DND-41 (cell line): ENCODE measurements at regions not wholly inside any gene's neighbourhood (a gene's known extent, or its start where the extent isn't known, plus 50 kb on each side); places are given as distances from the start of the nearest gene placed in this dataset.

Source experiments
- EZH2 ChIP-seq: IDR thresholded peaks from 3 replicates; pipeline ENCODE4 v1.6.1; 2012; ENCODE audit warnings: borderline replicate concordance, low read depth, mild to moderate bottlenecking, moderate library complexity, low read length, inconsistent platforms; ENCODE audit not compliant: severe bottlenecking
- TF ChIP-seq, protein P1 (sequence below): IDR thresholded peaks from 2 replicates; pipeline ENCODE4 v1.5.1; 2012; ENCODE audit warnings: borderline replicate concordance, low read length, moderate library complexity, mild to moderate bottlenecking; ENCODE audit not compliant: poor library complexity, severe bottlenecking; ENCODE audit errors: extremely low read depth

DNA sequence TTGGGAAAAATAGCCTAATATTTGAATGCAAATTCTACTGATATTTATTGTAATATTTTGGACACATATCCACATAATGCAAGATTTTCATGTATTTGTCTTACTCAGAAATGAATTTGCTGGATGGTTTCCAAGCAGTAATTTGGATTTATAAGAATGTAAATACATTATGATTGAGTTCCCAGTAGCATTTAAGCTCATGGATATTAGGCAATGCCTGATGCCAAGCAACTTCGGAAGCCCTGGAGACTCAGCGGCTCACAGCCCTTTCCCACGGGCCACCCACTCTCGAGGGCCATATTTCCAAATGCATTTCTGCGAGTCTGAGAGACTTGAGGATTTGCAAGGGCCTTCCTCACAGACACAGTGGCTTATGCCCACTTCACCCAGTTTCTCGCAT is 62.1 kb upstream of the MYOCD start:
- TF ChIP-seq, protein P1, sequence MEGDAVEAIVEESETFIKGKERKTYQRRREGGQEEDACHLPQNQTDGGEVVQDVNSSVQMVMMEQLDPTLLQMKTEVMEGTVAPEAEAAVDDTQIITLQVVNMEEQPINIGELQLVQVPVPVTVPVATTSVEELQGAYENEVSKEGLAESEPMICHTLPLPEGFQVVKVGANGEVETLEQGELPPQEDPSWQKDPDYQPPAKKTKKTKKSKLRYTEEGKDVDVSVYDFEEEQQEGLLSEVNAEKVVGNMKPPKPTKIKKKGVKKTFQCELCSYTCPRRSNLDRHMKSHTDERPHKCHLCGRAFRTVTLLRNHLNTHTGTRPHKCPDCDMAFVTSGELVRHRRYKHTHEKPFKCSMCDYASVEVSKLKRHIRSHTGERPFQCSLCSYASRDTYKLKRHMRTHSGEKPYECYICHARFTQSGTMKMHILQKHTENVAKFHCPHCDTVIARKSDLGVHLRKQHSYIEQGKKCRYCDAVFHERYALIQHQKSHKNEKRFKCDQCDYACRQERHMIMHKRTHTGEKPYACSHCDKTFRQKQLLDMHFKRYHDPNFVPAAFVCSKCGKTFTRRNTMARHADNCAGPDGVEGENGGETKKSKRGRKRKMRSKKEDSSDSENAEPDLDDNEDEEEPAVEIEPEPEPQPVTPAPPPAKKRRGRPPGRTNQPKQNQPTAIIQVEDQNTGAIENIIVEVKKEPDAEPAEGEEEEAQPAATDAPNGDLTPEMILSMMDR: no peak
- TF ChIP-seq EZH2: no peak
